ENCODE measurements at regions not wholly inside any gene's neighbourhood (a gene's known extent, or its start where the extent isn't known, plus 50 kb on each side); places are given as distances from the start of the nearest gene placed in this dataset.

DNA sequence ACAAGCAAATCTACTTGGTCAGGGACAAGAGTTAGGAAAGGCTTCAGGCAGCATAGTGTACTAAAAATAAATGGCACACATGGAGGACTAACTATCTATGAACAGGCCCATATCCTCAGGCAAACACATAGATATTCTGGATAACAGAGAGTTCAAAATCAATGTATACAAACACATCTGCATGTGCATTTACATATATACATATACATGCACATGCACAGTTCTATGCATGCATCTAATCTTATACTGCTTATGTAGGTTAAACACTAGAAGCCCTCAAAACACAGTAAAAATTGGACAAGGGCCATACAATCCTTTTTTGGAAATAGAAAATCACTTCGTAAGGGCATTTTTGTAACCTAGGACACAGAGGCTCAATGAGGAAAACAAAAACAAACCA is 458.0 kb upstream of the CXorf51B start:
- no peaks in the 10 kb centered on the region; the same call in 1 of the 2 replicates for H3K27me3 Mint-ChIP-seq (ENCODE audit: low read depth)
- TF ChIP-seq ZNF396 (CRISPR knock-in tag; IDR thresholded peaks at IDR 0.05; ENCODE audit: borderline replicate concordance): no peak
- TF ChIP-seq, protein P1, sequence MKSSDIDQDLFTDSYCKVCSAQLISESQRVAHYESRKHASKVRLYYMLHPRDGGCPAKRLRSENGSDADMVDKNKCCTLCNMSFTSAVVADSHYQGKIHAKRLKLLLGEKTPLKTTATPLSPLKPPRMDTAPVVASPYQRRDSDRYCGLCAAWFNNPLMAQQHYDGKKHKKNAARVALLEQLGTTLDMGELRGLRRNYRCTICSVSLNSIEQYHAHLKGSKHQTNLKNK (CRISPR knock-in tag; IDR thresholded peaks at IDR 0.05): no peak
- TF ChIP-seq, protein P2, sequence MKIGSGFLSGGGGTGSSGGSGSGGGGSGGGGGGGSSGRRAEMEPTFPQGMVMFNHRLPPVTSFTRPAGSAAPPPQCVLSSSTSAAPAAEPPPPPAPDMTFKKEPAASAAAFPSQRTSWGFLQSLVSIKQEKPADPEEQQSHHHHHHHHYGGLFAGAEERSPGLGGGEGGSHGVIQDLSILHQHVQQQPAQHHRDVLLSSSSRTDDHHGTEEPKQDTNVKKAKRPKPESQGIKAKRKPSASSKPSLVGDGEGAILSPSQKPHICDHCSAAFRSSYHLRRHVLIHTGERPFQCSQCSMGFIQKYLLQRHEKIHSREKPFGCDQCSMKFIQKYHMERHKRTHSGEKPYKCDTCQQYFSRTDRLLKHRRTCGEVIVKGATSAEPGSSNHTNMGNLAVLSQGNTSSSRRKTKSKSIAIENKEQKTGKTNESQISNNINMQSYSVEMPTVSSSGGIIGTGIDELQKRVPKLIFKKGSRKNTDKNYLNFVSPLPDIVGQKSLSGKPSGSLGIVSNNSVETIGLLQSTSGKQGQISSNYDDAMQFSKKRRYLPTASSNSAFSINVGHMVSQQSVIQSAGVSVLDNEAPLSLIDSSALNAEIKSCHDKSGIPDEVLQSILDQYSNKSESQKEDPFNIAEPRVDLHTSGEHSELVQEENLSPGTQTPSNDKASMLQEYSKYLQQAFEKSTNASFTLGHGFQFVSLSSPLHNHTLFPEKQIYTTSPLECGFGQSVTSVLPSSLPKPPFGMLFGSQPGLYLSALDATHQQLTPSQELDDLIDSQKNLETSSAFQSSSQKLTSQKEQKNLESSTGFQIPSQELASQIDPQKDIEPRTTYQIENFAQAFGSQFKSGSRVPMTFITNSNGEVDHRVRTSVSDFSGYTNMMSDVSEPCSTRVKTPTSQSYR (CRISPR knock-in tag; IDR thresholded peaks at IDR 0.05): no peak
- no peak for TF ChIP-seq ZNF232 (CRISPR knock-in tag; IDR thresholded peaks at IDR 0.05)
- TF ChIP-seq MXD4 (CRISPR knock-in tag; IDR thresholded peaks at IDR 0.05; ENCODE audit: borderline replicate concordance): no peak
- TF ChIP-seq SMAD3 (CRISPR knock-in tag; IDR thresholded peaks at IDR 0.05; ENCODE audit: borderline replicate concordance): no peak
- TF ChIP-seq, protein P3, sequence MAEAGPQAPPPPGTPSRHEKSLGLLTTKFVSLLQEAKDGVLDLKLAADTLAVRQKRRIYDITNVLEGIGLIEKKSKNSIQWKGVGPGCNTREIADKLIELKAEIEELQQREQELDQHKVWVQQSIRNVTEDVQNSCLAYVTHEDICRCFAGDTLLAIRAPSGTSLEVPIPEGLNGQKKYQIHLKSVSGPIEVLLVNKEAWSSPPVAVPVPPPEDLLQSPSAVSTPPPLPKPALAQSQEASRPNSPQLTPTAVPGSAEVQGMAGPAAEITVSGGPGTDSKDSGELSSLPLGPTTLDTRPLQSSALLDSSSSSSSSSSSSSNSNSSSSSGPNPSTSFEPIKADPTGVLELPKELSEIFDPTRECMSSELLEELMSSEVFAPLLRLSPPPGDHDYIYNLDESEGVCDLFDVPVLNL (CRISPR knock-in tag; IDR thresholded peaks at IDR 0.05; ENCODE audit: borderline replicate concordance, low read depth): no peak
- no peak for TF ChIP-seq RORB (CRISPR knock-in tag; IDR thresholded peaks at IDR 0.05)
- TF ChIP-seq, protein P4, sequence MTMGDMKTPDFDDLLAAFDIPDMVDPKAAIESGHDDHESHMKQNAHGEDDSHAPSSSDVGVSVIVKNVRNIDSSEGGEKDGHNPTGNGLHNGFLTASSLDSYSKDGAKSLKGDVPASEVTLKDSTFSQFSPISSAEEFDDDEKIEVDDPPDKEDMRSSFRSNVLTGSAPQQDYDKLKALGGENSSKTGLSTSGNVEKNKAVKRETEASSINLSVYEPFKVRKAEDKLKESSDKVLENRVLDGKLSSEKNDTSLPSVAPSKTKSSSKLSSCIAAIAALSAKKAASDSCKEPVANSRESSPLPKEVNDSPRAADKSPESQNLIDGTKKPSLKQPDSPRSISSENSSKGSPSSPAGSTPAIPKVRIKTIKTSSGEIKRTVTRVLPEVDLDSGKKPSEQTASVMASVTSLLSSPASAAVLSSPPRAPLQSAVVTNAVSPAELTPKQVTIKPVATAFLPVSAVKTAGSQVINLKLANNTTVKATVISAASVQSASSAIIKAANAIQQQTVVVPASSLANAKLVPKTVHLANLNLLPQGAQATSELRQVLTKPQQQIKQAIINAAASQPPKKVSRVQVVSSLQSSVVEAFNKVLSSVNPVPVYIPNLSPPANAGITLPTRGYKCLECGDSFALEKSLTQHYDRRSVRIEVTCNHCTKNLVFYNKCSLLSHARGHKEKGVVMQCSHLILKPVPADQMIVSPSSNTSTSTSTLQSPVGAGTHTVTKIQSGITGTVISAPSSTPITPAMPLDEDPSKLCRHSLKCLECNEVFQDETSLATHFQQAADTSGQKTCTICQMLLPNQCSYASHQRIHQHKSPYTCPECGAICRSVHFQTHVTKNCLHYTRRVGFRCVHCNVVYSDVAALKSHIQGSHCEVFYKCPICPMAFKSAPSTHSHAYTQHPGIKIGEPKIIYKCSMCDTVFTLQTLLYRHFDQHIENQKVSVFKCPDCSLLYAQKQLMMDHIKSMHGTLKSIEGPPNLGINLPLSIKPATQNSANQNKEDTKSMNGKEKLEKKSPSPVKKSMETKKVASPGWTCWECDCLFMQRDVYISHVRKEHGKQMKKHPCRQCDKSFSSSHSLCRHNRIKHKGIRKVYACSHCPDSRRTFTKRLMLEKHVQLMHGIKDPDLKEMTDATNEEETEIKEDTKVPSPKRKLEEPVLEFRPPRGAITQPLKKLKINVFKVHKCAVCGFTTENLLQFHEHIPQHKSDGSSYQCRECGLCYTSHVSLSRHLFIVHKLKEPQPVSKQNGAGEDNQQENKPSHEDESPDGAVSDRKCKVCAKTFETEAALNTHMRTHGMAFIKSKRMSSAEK (CRISPR knock-in tag; IDR thresholded peaks at IDR 0.05; ENCODE audit: borderline replicate concordance): no peak
- TF ChIP-seq ZNF423 (CRISPR knock-in tag; IDR thresholded peaks at IDR 0.05): no peak
- TF ChIP-seq RELA (CRISPR knock-in tag; IDR thresholded peaks at IDR 0.05; ENCODE audit: borderline replicate concordance): no peak
- no peak for TF ChIP-seq CBFB (CRISPR knock-in tag; IDR thresholded peaks at IDR 0.05; ENCODE audit: low read depth)
- TF ChIP-seq, protein P5, sequence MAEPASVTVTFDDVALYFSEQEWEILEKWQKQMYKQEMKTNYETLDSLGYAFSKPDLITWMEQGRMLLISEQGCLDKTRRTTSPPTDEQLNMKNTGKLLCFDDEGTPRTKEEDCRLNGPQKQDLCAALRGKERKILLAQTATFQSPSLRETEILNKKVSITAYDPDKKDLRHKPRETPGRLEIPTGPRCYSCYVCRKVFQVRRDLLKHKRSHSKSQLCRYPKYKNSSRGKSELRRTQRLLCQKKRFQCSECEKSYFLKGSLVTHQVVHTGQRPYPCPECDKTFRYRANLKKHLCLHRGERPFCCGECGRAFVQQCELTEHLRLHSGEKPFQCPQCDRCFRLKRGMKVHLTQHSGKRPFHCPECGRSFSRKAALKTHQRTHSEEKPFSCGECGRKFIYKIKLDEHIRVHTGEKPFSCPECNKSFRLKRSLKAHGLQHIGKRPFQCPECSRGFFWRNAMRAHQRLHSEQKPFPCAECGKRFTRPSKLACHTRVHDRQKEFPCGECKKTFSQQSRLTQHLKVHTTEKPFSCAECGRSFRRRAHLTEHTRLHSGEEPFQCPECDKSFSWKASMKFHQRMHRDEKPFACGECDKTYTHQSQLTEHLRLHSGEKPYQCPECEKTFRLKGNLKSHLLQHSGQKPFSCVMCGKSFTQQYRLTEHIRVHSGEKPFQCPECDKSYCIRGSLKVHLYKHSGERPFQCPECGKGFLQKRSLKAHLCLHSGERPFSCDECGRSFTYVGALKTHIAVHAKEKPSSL (CRISPR knock-in tag; conservative IDR thresholded peaks at IDR 0.05): no peak
- no peak for TF ChIP-seq TCF7 (CRISPR knock-in tag; IDR thresholded peaks at IDR 0.05; ENCODE audit: low read depth)
- TF ChIP-seq NR3C1 (CRISPR knock-in tag; conservative IDR thresholded peaks at IDR 0.05; ENCODE audit: low read depth): no peak
- TF ChIP-seq NR2C2 (CRISPR knock-in tag; IDR thresholded peaks at IDR 0.05): no peak
- no peak for TF ChIP-seq OVOL2 (CRISPR knock-in tag; IDR thresholded peaks at IDR 0.05; ENCODE audit: borderline replicate concordance)
- TF ChIP-seq PRRX2 (CRISPR knock-in tag; IDR thresholded peaks at IDR 0.05): no peak
- ChIA-PET CTCF (no interaction called here), POLR2A (no interaction called here)
- no peak overlapping the region for H3K27ac Mint-ChIP-seq
- ATAC-seq: no peak
- H3K4me3 Mint-ChIP-seq: no peak overlapping the region
- H3K4me1 Mint-ChIP-seq: no peaks in the 10 kb centered on the region
- DNase-seq (ENCODE audit: low spot score): no peak
- peaks cover 32% of the 10 kb centered on the region for H3K9me3 Mint-ChIP-seq
- H3K36me3 Mint-ChIP-seq: peaks cover 16% of the 10 kb centered on the region
